ENCODE measurements at regions not wholly inside any gene's neighbourhood (a gene's known extent, or its start where the extent isn't known, plus 50 kb on each side); places are given as distances from the start of the nearest gene placed in this dataset.

DNA sequence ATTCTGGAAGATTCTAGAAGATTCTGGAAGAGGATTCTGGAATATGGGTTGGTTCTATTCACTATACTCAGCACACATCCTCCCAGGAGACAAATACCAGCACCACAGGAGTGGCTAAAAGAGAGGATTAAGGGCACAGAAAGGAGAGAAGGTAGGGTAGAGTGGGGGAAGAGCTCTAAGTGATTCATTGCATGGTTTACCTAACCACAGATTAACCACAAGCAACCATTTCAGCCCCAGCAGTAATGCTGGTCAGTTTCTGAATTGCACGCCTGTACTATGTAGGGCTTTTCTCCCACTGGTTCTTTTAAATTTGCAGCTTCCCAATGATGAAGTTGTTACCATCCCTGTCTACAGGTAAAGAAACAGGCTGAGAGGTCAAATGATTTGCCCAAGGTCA lies 192.7 kb upstream of the PMEPA1 start:
- no peak for DNase-seq (ENCODE audit: low read depth in 4 of 4, low spot score in 1 of 4)

DNA sequence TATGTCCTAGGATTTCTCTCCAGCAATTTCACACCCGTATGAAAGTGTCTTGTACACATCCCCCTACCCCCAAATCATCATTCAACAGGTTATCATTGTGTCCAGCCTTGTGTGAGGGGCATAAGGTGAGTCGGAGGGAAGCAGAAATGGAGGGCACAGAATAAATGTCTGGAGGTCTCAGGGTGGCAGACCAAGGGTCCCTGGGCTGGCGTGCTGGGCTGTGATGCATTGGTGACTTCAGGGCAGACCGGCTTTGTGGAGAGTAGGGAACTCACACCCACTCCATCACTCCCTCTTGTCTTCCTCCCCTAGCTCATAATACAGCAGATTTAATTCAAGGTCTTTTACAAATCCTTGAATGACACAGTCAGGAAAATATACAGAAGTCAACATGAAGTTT lies 191.7 kb upstream of the PMEPA1 start:
- no peak for DNase-seq (ENCODE audit: low read depth in 4 of 4, low spot score in 1 of 4)

DNA sequence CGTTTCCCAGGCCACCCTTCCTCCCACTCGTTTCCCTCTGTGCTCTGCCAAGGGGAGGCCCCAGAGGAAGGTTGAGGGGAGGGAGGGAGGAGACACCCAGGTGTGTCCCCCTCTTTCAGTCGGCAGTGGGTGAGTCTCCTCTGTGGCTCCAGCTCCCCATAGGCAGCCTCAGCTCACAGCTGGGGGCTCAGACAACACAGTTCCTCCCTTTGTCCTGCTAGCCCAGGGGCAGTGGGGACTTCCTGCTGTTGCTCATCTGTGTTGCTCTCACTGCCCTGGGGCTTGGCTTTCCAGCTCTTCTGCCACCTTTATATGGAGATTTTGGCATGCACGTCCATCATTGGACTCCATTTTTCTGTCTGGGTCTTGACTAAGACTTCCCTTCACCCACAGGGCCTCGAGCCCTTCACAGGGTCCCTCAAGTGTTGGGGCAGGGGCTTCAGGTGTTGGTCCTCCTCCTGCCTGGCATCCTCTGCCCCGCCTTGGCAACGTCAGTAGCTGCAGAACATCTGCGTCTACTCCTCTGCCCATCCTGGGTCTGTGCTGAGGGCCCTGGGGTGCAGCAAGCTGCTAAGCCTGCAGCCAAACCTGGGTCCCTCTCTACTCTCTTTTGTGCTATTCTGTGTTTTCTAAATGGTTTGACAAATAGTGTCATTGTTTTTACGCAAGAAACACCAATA lies 190.6 kb upstream of the PMEPA1 start:
- DNase-seq (ENCODE audit: low read depth in 4 of 4, low spot score in 1 of 4), result no peak

DNA sequence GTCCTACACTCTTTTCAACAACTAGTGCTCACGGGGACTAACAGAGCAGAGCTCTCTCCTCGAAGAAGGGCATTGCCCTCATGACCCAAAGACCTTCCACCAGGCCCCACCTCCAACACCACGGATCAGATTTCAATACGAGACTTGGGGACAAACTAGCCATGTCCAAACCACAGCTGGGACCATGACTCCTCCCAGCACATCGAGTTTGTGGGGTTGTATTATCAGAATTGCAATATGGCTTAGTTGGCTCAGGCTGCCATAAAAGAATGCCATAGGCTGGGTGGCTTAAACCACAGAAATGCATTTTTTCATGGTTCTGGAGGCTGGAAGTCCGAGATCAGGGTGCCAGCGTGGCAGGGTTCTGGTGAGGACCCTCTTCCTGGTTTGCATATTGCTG lies 189.7 kb upstream of the PMEPA1 start:
- DNase-seq (ENCODE audit: low read depth in 4 of 4, low spot score in 1 of 4), result no peak

DNA sequence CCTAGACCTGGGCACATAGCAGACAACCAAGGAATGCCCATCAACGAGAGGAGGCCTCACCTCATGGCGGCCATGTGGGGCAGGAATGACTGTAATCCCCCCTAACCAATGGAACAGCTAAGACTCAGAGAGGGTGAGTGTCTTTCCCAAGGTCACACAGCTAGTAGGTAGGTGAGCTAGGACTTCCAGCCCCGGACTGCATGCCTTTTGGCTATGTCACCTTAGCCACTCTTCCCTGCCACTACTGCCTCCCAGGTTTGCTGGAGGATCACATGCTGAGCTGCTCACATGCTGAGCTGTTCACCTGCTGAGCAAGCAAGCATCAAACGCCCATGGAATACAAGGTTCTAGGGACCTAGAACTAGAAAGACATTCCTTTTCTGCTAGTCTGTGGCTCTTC lies 188.5 kb upstream of the PMEPA1 start:
- no peak for DNase-seq (ENCODE audit: low read depth in 4 of 4, low spot score in 1 of 4)

DNA sequence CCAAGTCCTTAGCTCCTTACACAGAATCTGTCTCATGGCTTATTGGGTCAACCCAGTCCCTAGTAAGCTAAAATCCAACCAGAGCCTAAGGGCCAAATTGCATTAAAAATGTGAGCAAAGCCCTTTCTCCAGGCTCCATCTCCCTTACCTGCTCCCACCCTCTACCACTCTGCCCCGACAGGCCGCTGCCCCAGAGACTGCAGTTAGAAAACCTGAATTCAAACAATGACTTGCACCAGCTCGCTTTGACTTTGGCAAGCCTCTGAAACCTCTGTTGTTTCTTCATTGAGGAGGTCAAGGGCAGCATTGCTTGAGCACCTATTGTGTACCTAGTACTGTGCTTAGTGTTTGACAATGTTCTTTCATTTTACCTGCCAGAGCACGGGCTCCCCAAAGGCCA lies 188.1 kb upstream of the PMEPA1 start:
- DNase-seq (ENCODE audit: low read depth in 4 of 4, low spot score in 1 of 4), result no peak

DNA sequence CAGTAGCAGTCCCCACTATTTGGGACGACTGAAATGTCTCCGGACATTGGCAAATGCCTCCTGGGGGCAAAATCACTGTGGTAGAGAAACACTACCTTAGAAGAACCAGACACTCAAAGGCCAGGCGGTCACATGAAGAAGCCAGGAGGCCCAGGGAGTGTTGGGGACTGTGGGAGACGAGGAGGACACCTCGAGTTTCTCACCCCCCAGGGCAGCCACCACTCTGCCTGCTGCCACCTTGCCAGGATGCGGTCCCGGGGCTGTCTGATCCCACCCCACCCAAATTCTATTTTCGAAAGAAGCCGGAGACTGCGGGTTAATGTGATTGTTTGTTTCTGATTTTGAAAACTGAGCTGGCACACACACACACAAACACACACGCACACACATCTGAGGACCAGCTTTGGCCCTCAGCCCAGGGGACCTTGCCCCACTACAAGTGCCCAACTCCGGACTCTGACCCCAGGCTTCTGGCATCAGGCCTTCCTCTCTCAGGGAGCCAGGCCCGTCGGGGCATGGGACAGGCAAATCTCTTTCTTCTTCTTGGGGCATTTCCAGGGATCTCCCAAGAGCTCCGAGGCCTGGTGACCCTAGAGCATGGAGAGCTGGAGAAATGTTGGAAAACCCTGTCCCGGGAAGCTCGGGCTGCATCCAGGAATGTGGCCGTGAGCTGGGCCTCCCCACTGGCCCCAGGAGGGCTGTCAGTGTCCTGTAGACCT lies 187.5 kb upstream of the PMEPA1 start:
- DNase-seq (ENCODE audit: low read depth in 4 of 4, low spot score in 1 of 4), result no peak

DNA sequence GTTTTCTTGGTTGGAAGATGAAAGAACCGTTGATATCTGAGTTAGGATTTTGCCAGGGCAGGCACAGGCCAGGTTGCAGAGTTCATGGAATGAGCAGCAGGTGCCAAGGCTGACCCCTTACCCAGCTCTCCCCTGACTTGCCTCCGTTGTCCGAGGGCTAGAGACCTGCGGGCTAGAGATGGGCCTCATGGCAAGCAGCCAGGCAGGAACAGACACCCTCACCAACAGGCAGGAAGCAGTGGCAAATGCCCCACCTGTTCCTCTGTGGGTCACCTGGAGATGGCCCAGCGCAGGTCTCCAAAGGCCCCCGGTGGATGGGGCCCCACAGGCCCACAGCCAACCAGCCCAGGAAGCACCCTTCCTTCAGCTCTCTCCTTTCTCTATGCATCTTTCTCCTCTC lies 186.7 kb upstream of the PMEPA1 start:
- no peak for DNase-seq (ENCODE audit: low read depth in 4 of 4, low spot score in 1 of 4)

DNA sequence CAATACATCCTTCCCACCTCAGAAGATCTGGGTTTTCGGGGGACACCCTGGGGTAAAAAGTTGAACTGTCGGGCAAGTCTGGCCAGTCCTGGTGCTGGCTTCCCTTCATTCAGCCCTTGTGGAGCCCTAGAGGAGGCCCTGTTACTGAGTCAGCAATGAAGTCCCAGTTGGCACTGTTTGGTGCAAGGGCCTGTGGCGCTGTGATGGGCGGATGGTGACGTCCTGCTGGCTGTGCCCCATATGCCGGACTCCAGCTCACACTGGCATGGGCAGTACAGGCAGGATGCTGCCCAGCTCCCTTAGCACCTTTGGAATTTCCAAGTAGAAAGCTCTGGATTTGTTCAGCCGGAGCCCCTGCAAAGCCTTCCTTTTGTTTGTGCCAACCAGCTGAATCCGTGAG lies 186.2 kb upstream of the PMEPA1 start:
- no peak for DNase-seq (ENCODE audit: low read depth in 4 of 4, low spot score in 1 of 4)

DNA sequence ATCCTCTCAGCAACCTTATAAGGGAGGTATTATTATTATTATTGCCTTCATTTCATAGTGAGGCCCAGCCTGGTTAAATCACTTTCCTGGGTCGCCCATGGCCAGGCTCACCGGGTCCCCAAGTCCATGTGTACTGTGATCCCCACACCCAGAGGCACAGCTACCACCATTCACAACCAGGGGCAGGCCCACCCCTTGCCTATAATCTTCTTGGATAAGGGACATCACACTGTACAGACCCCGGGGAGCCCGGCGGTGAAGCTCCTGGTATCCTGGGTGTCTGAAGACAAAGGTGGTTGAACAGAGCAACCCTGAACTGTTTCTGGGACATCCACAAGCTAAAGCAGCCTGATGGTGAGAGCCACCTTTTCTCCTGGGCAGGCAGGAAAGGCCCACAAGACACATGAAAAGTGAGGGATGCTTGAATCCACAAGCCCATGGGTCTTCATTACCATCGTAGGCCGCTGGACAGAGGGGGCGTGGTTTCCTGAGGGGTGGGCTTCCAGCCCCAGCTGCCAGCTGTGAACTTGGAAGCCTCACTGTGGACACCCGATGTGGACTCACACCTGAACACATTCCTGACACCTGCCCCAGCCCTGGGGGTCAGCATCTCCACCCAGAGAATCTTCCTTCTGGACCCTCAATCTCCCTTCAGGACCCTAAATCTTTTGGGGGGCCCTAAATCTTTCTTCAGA lies 185.5 kb upstream of the PMEPA1 start:
- DNase-seq (ENCODE audit: low read depth in 4 of 4, low spot score in 1 of 4), result no peak

DNA sequence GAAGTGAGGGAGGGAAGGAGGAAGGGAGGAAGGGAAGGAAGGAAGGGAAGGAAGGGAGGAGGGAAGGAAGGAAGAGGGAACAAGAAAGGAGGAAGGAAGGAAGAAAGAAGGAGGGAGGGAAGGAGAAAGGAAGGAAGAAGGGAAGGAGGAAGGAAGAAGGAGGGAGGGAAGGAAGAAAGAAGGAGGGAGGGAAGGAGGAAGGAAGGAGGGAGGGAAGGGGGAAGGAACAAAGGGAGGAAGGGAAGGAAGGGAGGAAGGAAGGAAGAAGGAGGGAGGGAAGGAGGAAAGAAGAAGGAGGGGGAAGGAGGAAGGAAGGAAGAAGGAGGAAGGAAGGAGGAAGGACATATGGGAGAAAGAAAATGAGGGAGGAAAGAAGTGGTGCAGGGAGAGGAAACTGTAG lies 184.7 kb upstream of the PMEPA1 start:
- DNase-seq (ENCODE audit: low read depth in 4 of 4, low spot score in 1 of 4), result no peak

DNA sequence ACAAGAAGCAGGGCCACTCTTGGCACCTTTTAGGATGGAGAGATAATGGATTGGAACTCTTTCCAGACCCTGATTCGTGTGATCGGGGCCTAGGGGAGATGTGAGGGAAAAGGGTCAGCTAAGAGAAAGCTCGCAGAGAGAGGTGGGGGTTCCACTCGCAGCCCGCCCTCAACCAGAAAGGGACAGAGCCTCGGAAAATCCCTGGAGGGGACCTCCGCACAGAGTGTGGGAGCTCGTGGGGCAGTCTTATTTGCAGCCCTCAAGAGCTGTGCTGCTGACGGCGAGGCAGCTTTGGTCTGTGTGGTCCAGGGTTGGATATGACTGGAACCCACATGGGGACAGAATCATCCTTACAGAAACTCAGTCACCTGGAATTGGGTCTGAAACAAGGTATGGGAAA lies 184.3 kb upstream of the PMEPA1 start:
- DNase-seq (ENCODE audit: low read depth in 4 of 4, low spot score in 1 of 4), result no peak

DNA sequence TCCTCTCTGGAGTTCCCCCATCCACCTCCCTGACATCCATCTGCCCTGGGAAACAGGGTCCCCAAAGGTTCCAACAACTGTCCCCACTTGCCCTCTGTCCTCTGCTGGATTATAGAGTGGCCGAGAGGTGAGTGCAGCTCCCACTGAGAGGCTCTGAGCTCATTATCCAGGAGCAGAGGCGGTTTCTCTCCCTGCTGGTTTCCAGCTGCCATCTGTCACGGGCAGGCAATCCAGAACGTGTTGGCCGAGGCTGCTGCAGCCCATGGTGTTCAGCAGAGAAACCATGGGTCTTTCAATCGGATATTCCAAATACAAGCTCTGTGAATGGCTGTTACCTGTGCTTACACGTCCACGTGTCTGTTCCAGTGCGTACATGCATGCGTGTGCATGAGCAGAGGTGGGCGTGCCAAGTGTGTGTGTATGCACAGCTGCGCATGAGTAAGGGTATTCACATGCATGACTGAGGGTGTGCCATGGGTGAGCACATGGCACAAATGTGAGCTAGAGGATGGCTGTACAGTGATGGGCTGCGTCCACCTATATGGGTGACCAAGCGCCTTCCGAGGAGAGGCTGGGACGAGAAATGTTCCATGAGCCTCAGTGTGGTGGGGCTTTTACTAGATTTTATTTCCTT lies 183.7 kb upstream of the PMEPA1 start:
- no peak for DNase-seq (ENCODE audit: low read depth in 4 of 4, low spot score in 1 of 4)

DNA sequence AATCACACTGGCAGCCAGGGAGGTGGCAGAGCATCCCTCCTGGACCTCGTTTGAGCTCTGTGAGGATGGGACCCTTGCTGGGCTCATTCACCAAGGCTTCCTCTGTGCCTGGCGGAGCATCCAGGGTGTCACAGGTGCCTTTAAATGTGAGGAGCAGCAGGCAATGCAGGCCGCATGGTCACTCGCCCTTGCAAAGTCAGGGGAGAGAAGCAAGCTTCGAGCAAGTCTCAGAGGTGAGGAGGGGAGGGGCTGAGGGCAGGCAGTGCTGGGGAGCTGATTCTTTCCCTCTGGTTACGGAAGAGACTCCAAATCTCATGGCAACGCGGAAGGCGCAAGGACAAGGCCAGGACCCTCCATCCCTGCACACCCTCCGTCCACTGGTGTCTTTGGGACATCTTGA lies 182.7 kb upstream of the PMEPA1 start:
- DNase-seq (ENCODE audit: low read depth in 4 of 4, low spot score in 1 of 4), result no peak

DNA sequence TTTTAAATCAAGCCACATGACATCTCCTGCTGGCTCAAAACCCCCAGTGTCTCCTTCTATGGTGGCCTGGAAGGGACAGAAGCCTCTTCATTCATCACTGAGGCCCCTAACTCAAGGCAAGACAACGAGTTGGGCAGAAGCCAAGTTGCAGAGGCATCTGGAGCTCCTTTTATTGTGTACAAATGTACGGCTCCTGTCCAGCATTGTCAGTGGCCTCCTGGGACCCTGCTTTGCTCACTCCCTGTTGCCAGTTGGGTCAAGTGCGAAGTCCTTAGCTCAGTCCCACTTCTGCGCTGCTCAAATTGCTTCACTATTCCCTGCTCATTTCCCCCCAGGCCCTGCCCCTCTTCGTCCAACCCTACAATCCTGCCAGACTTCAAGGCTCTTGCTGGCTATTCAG lies 181.2 kb upstream of the PMEPA1 start:
- DNase-seq (ENCODE audit: low read depth in 4 of 4, low spot score in 1 of 4), result no peak

DNA sequence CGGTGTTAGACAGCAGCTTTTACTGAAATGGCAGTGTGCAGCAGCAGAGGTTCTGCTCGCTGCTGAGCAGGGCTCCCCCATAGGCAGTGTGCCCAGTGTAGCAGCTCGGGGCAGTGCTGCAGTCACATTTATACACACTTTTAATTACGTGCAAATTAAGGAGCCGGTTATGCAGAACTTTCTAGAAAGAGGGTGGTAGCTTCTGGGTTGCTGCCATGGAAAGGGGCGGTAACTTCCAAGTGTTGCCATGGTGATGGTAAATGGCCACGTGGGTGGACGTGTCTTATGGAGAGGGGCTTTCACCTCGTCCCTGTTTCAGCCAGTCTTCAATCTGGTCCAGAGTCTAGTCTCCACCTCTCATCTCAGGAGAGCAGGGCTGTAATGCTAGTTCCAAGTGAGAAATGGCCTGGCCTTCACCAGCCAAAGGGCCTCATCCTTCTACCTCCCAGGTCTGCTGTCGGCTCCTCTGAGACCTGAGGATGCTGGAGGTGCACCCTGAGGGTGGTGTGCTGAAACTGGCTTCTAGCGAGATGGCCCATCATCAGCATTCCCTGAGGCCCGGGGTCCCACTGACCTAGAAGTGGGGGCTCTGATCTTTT lies 180.5 kb upstream of the PMEPA1 start:
- no peak for DNase-seq (ENCODE audit: low read depth in 4 of 4, low spot score in 1 of 4)

DNA sequence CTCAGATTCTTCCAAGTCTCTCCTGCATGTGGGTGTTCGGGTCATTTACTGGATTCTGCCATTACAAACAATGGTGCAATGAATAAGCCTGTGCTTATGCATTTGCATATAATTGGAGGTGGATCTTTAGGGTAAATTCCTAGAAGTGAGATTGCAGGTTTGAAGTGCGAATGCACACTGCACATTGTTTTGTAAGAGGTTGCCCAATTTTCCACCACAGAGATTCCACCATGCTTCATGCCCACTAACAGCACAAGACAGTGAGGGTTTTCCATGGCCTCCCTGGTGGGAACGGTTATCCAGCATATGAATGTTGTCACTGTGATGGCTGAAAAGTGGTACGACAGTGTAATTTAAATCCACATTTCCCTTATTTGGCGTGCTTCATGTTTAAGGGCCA lies 178.8 kb upstream of the PMEPA1 start:
- DNase-seq (ENCODE audit: low read depth in 4 of 4, low spot score in 1 of 4), result no peak

DNA sequence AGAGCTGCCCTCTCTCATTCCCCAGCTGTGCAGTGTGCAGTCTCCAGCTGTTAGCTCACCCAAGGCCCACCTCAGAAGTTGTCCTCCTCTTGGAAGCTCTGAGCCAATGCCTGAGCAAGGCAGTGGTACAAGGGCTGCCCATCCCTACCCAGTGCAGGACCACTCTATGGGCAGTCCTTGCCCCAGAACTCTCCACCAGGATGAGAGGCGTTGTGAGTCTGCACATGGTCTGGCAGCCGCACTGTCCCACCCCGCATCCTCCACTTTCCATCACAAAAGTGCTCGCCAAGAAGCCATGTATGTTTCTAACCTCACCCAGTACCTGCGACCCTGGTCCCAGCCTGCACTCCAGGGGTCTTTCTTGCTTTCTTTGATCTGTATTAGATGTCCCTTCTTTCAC lies 175.1 kb upstream of the PMEPA1 start:
- no peak for DNase-seq (ENCODE audit: low read depth in 4 of 4, low spot score in 1 of 4)

DNA sequence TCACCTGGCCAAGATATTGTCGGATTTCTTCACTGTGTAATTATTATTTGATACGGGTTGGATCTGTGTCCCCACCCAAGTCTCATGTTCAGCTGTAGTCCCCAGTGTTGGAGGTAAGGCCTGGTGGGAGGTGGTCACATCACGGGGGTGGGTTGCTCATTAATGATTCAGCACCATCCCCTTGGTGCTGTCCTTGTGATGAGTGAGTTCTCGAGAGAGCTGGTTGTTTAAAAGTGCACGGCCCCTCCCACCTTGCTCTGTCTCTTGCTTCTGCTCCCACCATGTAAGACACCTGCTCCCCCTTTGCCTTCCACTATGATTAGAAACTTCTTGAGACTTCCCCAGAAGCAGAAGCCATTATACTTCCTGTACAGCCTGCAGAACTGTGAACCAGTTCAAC lies 173.9 kb upstream of the PMEPA1 start:
- DNase-seq (ENCODE audit: low read depth in 4 of 4, low spot score in 1 of 4), result no peak

DNA sequence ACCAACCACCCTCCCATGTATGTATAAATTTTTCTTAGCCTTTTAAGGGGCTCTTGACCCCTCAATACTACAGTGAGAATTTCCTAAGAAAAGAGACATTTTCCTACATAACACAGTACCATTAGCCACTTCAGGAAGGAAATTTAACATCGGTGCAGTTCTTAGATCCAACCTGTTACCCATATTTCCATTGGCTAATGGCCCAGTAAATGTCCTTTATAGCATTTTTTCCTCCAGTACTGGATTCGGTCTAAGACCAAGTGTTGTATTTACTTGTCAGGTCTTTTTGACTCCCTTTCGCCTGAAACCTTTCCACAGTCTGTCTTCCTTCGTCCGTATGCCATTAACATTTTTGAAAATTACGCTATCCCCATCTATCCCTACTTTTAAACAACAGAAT lies 173.4 kb upstream of the PMEPA1 start:
- no peak for DNase-seq (ENCODE audit: low read depth in 4 of 4, low spot score in 1 of 4)

DNA sequence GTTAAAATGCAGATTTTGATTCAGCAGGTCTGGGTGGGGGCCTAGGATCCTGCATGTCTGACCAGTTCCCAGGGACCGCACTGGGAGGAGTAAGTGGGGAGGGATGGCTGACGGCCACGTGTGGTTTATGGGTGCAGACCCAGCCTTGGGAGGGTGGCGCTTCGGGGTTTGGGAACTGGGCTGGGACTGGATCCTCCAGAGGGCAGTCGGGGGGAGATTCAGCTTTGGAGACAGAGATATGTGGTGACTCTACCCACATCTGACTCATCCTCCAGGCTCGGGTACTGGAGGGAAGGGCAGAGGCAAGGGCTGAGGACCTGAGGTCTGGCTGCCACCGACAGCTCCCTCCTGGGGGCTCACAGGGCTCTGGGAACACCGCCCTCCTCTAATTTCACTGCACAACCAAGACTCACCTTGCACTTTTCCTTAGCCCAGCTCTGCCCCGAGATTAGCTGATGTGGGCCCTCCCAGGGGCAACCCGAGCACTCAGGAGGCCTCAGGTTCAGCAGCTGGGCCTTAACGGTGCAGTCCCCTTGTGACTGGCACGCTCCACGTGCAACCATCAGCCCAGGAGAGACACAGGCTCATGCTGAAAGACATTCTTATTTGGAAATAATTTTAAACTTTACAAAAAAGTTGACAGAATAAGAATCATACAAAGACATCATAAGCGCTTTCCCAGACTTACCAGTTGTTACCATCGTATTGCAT lies 172.8 kb upstream of the PMEPA1 start:
- no peak for DNase-seq (ENCODE audit: low read depth in 4 of 4, low spot score in 1 of 4)

Data from stimulated activated CD4-positive, alpha-beta T cell treated with anti-CD3 and anti-CD28 coated beads, Interleukin-1b, Interleukin-23, amount 100 ng/mL, for 24 hours (primary cell).